ENCODE measurements at regions not wholly inside any gene's neighbourhood (a gene's known extent, or its start where the extent isn't known, plus 50 kb on each side); places are given as distances from the start of the nearest gene placed in this dataset.
"Not testable (repeated sequence)": the region's sequence is repeated elsewhere in the genome, so short reads cannot be mapped to it uniquely, and the experiment has no call there.

- not testable (repeated sequence) for TF ChIP-seq CTCF (conservative IDR thresholded peaks at IDR 0.05); ZFX (IDR thresholded peaks at IDR 0.05)
Measured at GRCh38 chr10:32136927-32137326, 80.7 kb upstream of the KIF5B start.
